ENCODE measurements at regions not wholly inside any gene's neighbourhood (a gene's known extent, or its start where the extent isn't known, plus 50 kb on each side); places are given as distances from the start of the nearest gene placed in this dataset.

GRCh38 chr10:85542152-85542551 is 824.4 kb downstream of the GRID1 start:
- no peak for DNase-seq (ENCODE audit: low read depth in 2 of 2)

DNA sequence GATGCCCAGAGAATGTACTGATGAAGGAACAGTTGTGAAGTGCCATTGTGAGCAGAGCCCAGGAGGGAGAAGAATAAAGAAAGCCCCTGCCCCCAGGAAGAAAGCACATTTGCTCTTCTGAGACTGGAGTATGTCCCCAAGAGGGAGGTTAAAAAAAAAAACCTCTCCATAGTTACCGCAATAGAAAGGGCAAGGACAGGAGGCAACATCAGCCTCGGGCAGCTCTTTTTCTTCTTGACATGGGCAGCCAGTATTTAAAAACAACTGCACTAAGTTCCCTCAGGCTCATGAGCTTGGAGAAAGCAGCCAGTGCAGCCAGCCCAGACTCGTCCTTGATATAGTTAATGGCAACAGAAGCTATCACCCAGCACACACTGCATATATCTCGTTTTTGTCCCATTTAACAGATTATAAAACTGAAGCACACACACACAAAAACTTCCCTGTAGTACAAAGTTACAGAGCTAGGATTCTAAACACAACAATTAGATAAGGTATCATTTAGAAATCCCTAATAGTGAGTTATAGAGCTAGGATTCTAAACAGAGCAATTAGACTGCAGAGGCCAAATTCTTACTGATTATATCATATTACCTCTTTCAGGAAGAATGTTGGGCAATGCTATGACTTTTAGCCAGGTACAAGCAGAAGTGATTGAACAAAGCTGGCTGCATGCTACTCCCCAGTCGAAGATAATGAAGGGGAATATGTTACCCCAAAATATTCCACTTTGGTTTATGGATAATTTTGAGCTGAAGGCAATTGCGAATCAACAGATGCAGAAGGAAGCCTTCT is 823.5 kb downstream of the GRID1 start:
- no peak for DNase-seq (ENCODE audit: low read depth in 2 of 2)

DNA sequence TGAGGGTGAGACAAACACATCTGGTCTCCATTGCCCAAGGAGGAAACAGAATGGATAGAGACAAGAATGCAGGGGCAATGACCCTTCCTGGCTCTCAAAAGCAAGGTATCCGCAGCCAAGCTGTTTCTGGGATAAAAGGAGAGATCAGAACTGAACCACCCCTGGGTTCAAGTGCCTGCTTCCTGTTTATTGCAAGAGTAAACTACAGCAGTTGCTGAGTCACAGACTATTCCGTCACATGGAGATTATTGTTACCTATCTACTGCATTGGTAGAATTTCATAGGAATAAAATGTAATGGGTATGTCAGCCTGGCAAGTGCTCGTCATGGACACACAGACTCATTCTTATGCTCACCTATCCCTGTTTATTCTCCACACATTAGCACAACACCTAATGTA is 821.6 kb downstream of the GRID1 start:
- DNase-seq (ENCODE audit: low read depth in 2 of 2), result no peak

DNA sequence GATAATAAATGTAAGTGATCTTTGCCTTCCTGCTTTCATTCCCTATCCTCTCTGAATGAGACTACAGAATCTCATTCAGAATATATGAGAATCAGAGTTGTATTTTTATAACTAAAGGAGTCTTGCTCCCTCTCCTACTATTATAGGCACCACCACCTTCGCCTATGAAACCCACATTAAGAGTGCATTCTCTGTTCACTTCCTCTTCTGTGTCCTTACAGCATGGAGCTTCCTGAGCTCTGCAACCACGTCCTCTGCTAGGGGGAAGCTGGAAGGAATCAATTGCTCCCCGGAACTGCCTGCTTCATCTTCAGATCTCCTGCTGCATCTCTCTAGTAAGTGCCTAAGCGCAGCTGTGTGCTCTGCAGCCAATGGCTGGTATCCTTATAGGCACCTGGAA is 820.7 kb downstream of the GRID1 start:
- DNase-seq (ENCODE audit: low read depth in 2 of 2), result no peak

- DNase-seq (ENCODE audit: low read depth in 2 of 2), result no peak
Observed at GRCh38 chr10:85547460-85548023, 819.1 kb downstream of the GRID1 start.

DNA sequence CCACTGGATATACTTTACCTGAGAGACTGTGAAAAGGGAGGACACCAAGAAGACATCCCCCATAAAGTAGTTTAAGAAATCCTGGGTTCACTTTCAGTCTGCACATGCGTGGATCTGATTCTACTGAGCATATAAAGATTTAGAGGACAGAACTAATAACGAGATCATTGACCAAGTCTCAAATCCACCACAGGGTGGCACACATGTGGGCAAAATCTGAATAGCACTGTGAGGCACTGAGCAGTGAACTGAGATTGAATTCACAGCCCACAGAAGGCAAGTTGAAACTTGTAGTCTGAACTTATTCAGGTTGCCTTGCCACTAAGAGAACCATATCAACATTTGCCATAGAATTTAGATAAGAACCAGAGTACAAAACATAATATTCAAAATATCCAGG is 818.6 kb downstream of the GRID1 start:
- DNase-seq (ENCODE audit: low read depth in 2 of 2), result no peak

All from stimulated activated CD8-positive, alpha-beta memory T cell treated with anti-CD3 and anti-CD28 coated beads, Interleukin-2, amount 100 ng/mL, for 48 hours (primary cell).